T-helper 9 cell (primary cell): ENCODE measurements at regions not wholly inside any gene's neighbourhood (a gene's known extent, or its start where the extent isn't known, plus 50 kb on each side); places are given as distances from the start of the nearest gene placed in this dataset.

ENCODE experiments used
- DNase-seq: peaks from one replicate; pipeline ENCODE4 v3.0.0-alpha.2; 2020

DNA sequence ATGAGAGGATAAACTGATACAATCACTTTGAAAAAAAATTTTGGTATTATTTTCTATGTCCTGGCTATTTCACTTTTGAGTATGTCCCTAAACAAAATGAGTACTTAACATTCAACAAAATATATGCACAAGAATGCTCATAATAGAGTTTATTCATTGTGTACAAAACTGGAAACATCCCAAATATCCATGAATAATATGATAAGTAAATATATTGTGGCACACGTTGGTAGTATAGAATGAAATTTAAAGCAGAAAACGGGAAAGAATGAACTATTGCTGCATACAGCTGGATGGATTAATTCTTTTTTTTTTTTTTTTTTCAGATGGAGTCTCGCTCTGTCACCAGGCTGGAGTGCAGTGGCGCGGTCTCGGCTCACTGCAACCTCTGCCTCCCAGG is 725.2 kb downstream of the LTN1 start:
- DNase-seq: no peak

- no peak for DNase-seq
Observed at GRCh38 chr21:28266061-28266460, 726.6 kb downstream of the LTN1 start.

- no peak for DNase-seq
Observed at GRCh38 chr21:28263974-28264373, 728.7 kb downstream of the LTN1 start.

DNA sequence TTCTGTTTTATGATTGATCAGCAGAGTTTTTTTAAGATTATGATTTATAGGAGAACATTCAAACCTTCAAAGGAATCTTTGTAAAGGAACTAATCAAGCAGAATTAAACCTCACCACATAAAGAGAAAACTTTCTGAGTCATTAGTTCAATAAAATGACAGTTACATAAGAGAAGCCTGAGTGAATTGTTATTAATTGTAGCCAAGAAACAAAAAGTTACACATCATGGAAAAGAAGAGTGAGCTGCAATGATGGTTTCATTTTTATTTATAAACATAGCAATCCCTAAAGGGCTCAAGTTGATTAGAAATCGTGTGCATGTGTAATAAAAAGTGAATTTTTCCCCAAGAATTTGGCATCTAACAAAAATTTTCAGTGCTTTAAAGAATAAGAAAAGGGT is 731.4 kb downstream of the LTN1 start:
- no peak for DNase-seq

DNA sequence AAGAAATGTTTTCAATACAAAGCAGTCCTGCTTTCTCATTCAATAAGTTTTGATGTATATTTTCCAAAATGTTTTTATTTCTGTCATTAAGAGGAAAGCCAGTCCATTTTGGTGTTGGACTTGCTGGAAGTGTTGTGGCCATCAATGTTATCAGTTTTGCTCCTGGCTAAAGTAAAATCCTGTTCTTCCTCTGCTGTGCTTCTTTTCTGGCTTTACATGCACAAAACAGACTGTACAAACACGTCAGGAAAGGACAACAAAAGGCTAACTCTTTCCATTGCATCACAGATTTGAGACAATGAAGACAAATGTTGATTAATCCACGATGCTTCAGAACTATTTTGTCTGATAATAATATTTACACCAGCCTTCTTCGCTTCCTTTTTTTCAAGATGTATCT is 735.4 kb downstream of the LTN1 start:
- DNase-seq: no peak

- no peak for DNase-seq
Observed at GRCh38 chr21:28256837-28257236, 735.8 kb downstream of the LTN1 start.

DNA sequence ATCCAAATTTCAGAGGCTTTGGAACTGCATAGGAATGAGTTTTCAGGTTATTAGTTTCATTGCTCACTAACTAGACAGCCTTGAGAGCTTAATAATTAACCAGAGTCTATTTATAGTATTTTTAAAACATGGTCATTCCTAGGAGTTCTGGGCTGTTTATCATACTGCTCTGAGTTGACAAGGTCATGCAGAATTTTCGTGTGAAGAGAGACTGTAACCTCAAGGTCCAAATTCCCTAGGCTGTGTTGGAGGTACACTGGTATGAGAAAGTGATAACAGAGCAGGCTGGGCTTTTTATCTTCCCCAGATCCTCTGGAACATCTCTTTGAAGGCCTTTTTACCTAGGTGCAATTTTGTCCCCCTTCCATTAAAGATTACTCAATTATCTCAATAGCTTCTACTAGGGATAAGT is 736.3 kb downstream of the LTN1 start:
- no peak for DNase-seq

DNA sequence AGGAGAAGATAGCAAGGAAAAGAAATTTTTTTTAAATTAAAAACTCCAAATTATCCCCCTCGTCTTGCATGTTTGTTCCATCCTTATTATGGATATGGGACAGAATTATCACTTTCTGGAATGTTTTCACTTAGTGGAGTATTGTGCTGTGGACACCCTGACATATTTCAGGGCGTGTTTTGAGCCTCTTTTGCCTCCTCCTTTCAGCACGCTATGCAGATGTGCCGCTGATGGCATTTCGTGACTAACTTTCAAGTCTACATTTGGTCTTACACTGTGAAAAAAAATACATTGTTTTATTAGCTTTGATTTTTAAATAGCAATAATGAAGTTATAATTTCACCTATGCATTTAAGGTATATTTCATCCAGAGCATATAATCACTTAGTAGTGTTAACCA is 738.7 kb downstream of the LTN1 start:
- no peak for DNase-seq

- no peak for DNase-seq
Observed at GRCh38 chr21:28253338-28253737, 739.3 kb downstream of the LTN1 start.

DNA sequence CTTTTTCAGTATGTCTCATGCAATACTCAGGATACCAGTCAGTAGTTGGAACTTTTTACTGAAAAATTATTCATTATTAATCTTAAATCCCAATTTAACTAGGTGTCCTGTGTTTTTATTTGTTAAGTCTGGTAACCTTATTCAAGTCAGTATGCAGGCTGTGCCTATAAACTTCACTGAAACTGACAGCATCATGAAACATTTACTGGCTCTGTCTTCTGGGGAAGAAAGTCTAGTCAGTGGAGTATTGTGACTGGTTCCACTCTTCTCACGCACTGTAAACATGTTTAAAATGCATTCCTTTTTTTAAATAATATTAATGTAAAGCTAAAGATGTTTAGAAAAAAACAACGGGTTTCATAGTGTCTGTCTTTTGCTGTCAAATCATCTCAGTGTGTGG is 739.7 kb downstream of the LTN1 start:
- DNase-seq: no peak

DNA sequence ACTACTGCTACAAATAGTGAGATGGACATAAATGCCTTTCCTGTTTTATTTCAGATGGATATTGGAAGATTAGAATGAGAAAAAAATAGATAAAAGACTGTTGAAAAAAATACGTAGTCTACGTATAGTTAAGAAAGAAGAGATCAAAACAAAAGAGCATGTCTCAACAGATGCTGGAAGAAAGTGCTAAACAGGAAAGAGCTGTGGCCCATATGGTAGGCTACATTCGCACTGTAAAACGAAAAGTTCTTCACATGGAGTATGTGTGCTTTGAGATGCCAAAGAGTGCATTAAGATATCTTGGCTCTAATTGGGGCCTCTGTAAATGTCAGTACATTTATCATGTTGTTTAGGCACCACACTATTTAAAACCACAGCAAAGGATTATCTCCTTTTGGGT is 741.7 kb downstream of the LTN1 start:
- no peak for DNase-seq

DNA sequence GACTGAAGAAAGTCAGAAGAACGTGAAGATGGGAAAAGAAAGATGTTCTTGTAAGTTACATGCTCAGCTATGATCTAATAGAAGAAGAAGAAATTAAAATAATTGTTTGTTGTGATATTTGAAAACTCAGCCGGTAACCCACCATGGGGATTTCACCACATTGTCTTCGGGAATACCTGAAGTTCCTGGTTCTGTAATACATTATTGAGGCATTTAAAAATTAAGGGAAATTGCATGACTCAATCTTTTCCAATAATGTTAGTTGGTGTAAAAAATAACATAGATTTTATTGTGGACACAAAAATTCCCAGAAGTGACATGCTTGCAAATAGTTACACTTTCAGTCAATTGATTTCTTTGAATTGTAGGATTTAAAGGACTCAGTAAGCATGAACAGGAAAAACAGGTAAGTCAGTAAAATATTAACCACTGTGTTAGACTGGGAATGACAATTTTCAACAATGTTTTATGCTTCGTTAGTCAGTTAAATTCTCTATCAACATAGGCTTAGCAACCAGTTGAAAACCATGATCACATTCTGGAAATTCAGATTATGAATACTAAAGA is 745.1 kb downstream of the LTN1 start:
- DNase-seq: no peak

DNA sequence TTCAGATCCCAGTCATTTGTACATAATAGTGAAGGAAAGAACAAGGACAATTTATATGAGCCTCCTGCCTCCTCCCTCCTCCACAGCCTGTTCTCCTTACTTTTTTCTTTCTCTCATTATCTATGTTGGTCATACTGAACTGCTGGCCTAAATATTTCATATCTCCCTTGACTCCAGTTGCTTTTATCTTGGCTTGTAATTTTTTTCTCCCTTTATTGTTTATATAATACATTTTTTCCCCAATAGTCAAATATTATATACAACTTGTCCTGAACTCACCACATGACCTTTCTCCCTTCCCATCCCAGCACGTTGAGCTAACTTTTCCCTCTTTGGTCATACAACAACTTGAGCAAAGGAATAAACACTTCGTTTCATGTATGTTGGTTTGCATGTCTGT is 752.1 kb downstream of the LTN1 start:
- DNase-seq: no peak

DNA sequence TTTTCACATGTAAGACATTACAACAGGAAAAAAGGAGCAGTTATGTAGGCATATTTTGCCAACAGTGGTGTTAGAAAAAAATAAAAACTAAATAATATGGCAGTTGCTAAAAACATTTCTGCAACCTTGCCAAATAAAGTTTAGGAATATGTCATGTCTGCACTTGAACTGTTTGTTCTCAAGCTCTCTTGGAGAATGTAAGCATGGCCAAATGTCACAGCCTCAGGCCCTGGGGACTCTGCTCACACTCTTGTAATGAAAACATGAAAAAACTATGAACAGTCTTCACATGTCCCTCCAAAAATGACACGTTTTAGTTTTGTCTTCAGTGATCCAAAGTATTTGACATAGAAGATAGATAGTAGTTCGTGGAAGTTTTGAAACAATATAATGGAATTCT is 753.3 kb downstream of the LTN1 start:
- no peak for DNase-seq

DNA sequence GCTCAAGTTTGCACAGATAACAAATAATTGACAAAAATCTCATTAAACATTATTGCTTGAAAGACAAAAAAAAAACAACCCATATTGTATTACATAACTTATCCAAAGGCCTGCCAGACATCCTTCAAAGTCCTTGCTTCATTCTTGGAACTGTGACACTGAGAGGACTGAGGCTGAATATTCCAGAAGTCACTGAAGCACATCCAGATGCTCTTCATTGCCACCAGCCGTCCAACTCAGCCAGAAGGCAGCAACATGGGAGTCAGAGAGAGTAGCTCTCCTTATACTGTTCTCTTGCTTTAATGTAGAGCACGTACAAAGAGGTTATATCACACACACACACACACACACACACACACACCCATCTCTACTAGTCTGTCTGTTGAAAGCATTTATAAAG is 755.0 kb downstream of the LTN1 start:
- DNase-seq: no peak

GRCh38 chr21:28235169-28235895 is 757.3 kb downstream of the LTN1 start:
- no peak for DNase-seq

DNA sequence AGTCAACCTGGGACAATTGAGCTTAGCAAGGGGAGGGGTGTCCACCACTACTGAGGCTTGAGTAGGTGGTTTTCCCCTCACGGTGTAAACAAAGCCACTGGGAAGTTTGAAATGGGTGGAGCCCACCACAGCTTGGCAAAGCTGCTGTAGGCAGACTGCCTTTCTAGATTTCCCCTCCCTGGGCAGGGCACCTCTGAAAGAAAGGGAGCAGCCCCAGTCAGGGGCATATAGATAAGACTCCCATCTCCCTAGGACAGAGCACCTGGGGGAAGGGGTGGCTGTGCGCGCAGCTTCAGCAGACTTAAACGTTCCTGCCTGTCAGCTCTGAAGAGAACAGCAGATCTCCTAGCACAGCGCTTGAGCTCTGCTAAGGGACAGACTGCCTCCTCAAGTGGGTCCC is 758.4 kb downstream of the LTN1 start:
- no peak for DNase-seq

GRCh38 chr21:28233536-28234220 is 759.0 kb downstream of the LTN1 start:
- DNase-seq: no peak

DNA sequence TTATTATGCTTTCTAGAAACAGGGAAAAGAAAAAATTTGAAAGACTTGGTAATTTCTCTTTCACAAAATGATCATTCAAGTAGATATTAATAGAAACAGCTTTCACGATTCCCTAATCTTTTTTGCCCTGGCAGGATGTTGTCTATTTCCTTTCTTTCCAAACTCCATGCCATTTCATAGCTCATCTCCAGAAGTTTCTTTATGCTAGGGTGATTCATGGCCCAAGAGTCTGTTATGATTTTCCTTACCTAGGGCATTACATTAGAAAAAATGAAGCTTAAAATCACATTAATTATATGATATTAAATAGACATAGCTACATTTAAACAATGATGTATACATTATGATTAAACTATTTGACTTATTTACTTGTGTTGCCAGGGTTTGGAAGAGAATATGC is 762.1 kb downstream of the LTN1 start:
- no peak for DNase-seq

DNA sequence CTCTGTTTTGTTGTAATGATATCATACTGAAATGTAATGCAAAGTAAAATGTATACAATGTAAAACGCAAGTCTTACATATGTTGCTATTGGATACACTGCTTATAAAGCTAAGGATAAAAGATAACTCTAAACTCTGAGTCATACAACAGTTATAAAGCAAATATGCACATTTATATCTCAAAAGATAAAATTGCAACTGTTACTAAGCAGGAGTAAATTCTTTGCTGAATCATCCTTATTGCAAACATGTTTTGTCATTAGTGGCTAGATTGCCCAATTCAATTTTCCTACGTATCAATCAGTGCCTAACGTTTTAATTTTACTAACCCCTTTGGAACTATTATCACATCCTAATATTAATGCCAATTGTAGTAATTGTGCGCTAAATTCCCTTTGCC is 762.9 kb downstream of the LTN1 start:
- no peak for DNase-seq

GRCh38 chr21:28228636-28228995 is 764.1 kb downstream of the LTN1 start:
- no peak for DNase-seq

DNA sequence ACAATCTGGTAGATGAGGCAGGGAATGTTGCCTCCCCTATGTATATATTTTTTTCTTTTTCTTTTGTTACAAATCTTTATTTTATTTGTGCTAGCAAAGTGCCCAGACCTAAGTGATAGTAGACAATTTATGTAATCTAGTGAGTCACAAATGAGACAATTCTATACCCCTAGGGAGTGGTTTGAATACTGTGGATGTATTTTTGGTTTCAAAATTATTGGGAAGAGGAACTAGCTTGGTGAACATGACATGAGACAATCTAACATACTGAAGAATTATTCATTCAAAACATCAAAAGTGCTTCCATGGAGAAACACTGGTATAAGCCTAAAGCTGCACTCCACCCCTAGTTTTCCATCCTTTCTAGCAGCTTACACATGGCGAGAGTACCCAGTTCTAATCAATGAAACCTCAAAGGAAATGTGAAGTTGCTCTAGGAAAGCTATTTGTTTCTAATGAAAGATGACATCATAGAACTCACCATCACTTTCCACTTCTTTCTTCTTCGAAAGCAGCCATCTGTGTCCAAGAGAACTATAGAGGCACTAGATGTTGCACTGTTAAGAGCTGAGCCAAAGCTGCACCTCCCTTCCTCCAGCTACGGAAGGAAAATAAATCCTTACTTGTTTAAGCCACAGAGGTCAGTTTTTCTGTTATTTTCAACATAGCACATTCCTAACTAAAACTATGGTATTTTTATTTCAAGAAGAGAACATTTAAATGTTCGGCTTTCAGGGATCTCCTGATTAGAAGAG is 764.6 kb downstream of the LTN1 start:
- no peak for DNase-seq

- no peak for DNase-seq
Observed at GRCh38 chr21:28226563-28226962, 766.1 kb downstream of the LTN1 start.

GRCh38 chr21:28224191-28224726 is 768.4 kb downstream of the LTN1 start:
- DNase-seq: no peak
